Kasumi-1 (cell line): ENCODE measurements at regions not wholly inside any gene's neighbourhood (a gene's known extent, or its start where the extent isn't known, plus 50 kb on each side); places are given as distances from the start of the nearest gene placed in this dataset.
A peak's percentile ranks its signal among the peaks of the same experiment; 100 is the strongest.
"Not testable (repeated sequence)": the region's sequence is repeated elsewhere in the genome, so short reads cannot be mapped to it uniquely, and the experiment has no call there.

Source experiments
- DNase-seq, 2 experiments: peaks; one replicate each; lab custom pipeline; 2025; lab: John Stamatoyannopoulos, UW

GRCh38 chr13:89352384-89352783, 1681.2 kb downstream of the SLITRK5 start:
- no peak for DNase-seq

DNA sequence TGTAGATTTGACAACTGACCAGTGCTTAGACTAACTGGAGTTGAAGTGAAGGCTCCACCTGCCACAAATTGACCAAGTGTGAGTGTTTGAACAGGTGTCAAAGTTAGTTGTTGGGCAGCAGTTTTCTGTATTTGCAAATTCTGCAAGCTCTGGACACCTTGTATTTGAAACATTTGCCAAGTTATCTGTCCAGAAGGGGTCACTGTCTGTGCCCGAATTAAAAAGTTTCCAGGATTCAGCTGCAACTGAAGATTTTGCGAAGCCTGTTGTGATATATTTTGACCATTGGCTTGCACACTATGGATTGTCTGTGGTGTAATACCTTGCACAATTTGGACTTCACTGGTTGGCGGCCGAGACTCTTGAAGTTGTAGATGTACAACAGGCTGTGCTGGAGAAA, 1690.7 kb downstream of the SLITRK5 start:
- no peak for DNase-seq

DNA sequence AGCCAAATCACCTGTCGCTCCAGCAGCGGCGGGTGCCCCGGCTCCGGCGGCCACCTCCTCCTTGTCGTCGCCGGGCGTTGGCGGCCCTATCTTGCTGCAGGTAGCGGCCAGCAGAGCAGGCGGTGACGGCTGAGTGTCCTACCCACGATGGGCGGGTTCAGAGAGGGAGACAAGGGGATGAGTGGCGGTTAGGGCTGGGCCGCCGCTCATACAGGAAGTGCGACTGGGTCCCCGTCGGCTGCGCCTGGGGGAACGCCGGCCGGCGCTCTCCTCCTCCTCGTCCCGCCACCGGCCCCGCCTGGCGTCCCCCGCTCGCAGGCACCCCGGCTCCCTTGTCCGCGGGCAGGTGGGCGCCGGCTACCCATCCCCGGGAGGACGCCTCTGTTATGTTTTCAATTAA, 1692.0 kb downstream of the SLITRK5 start:
- no peak for DNase-seq

GRCh38 chr13:89372193-89372592, 1701.0 kb downstream of the SLITRK5 start:
- no peak for DNase-seq

DNA sequence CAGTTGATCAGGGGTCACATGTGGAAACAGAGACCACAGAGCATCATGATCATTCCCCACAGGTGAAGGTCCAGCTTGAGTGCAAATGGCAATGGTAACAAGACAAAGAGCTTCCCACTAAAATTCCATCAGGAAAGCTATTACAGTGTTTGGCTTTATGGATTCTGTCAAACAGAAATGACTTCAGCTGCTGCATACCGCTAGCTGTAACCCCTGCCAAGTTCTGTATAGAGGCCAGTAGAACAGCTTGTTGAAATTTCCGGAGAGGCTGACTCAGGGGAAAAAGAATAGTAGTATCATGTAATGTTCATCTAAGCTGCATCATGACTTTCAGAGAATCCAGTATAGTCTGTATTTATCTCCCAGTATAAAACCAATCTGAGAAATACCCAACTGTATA, 1704.7 kb downstream of the SLITRK5 start:
- no peak for DNase-seq

GRCh38 chr13:89380101-89380500, 1708.9 kb downstream of the SLITRK5 start:
- DNase-seq = no peak

GRCh38 chr13:89382981-89383380, 1711.8 kb downstream of the SLITRK5 start:
- DNase-seq = no peak

DNA sequence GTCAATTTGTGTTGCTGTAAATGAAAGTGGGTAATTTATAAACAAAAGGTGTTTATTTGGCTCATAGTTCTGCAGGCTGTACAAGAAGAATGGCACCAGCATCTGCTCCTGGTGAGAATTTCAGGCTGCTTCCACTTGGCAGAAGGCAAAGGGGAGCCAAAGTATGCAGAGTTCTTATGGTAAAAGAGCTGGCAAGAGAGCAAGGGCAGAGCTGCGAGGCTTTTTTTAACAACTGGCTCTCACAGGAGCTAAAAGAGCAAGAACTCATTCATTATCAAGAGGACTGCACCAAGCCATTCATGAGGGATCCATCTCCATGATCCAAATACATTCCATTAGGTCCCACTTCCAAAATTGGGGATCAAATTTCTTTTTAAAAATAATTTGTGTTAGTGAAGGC, 1712.7 kb downstream of the SLITRK5 start:
- DNase-seq = no peak

- DNase-seq = no peak
Measured at GRCh38 chr13:89393758-89394304, 1722.7 kb downstream of the SLITRK5 start.

DNA sequence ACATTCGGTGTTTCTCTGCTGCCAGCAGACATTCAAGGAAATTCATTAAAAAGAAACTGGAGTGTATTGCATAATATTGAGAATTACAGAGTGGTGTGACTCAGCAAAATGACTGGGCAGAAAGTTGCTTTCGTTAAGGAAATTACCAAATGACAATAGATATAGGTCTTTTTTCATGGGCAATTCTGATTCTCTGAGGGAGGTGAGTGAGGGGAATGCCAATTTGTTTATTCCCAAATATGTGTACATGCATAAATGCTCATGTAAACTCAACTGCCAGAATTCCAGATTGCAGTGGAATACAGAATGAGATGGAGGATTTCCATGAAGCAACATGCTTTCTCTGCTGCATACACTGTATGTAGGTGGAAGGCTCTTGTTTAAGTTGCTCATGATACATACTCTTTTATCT, 1730.1 kb downstream of the SLITRK5 start:
- peak; percentile 8 to 31 for DNase-seq

- DNase-seq = no peak
Measured at GRCh38 chr13:89402211-89402610, 1731.0 kb downstream of the SLITRK5 start.

GRCh38 chr13:89406096-89406495, 1734.9 kb downstream of the SLITRK5 start:
- not testable (repeated sequence) for DNase-seq

DNA sequence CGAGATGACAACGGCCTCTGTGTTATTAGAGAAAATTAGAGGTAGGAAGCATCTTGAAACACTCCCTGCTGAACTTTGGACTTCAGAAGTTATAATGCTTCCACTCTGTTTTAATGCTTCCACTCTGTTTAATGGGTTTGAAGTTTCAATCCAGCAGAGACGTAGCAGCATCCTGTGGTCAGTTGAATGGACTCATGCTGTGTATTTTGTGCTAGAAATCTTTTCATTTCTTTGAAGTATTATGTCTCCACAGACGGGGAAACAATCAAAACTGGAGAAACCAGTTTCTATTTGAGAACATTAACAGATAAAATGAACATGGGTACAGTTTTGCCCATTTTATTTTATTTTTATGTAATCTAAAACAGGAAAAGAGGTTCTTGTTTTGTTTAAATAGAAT, 1736.2 kb downstream of the SLITRK5 start:
- DNase-seq = no peak

DNA sequence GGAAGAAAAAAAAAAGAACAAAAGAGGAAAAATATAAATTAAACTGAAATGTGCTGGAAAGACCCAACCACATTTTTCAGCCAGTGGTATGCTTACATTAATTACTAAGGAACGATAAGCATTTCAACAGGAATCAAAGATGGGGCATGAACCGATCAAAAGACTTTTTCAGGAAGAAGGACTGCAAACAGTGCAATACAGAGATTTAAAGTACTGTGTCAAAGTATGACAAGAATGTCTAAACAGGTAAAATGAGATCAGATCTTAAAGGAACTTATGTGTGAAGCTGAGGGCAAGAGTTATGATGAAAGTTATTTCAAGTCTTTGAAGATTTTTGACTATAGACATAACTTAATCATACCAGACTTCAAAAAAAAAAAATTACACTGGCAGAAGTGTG, 1761.8 kb downstream of the SLITRK5 start:
- no peak for DNase-seq

GRCh38 chr13:89434624-89435023, 1763.5 kb downstream of the SLITRK5 start:
- DNase-seq = not testable (repeated sequence)

DNA sequence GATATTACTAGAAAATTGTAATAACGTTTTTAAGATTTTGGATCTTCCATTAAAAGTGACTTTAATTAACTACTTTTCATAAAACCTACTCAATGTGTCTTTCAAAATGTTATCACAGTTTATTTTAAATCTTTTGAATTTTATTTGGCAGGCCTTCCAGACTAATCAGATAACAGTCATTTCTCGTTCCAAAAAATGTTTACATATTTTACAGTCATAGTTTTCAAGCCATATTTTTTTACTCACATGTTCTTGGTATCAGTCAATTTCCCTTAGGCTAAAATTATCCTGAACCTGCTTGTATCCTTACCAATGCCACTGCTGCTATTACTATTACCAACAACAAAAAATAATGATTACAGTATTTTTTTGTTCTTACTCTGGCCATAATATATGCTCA, 1783.5 kb downstream of the SLITRK5 start:
- no peak for DNase-seq

DNA sequence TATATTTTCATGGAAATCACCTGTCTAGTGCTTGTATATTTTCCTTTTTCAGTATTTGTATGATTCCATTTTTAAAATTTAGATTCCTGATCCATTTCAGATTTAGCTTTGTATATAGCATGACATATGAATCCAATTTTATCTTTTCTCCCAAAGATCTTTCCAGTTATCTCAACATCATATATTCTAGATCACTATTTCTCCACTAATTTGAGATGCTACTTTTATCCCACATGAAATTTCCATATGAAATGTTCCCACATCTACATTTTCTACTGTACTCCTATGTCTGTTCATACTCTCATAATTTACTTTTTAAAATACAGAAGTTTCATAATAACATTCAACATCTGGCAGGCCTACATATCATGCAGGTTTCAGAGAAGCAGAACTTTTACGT, 1784.1 kb downstream of the SLITRK5 start:
- DNase-seq = no peak

DNA sequence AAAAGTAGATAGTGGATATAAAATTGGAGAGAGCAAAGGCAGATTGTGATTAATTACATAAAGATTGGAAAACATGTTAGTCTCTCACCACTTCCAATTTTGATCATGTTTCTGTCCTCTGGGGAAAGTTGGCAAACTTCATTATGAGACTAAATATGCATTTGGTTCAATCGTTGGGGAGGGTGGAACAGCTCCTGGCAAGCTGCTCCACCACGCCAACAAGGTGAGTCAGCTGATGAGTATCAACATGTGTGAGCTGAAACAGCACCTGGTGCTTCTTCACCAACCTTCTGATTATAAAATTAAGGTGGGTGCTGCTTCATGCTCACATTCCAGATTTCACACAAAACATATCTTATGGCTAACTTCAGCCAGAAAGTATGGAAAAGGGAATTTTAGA, 1784.6 kb downstream of the SLITRK5 start:
- no peak for DNase-seq

GRCh38 chr13:89457977-89458376, 1786.8 kb downstream of the SLITRK5 start:
- no peak for DNase-seq

GRCh38 chr13:89458456-89458855, 1787.3 kb downstream of the SLITRK5 start:
- DNase-seq = no peak

DNA sequence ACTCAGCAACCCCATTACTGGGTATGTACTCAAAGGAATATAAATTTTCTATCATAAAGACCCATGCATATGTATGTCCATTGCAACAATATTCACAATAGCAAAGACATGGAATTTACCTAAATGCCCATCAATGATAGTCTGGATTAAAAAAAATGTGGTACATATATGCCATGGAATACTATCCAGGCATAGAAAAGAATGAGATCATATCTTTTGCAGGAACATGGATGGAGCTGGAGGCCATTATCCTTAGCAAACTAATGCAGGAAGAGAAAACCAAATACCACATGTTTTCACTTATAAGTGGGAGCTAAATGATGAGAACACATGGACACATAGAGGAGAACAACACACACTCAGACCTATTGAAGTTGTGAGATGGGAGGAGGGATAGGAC, 1789.7 kb downstream of the SLITRK5 start:
- not testable (repeated sequence) for DNase-seq

DNA sequence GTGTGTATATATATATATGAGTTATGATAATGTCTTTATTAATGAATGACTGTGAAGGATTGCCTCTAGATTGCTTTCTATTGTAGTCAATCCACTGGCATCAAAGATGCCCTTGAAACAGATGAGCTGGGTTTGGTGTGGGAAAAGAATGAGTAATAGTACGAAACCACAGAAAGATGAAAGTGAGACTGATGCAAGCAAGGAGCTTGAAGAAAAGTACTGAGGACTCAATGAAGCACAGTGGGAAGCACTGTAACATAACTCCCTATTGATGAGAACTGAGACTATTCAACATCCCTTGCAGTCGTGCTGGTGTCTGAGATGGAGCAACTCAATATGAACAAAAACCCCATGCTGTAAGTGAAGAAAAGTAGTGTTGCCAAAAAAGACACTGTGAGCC, 1794.2 kb downstream of the SLITRK5 start:
- no peak for DNase-seq

DNA sequence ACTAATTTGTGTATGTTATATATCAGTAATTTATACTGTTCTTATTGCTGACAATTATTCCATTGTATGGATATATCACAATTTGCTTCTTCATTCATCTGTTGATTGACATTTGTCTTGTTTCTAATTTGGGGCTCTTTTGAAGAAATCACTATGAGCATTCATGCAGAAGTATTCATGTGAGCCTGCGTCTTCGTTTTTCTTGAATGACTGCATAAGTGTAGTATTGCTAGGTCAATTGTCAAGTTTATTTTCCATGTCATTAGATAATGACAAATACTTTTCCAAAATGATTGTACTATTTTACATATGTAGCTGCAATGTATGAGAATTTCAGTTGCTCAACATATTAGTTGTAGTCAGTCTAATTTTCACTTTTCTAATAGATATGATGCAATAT, 1796.9 kb downstream of the SLITRK5 start:
- DNase-seq = no peak

DNA sequence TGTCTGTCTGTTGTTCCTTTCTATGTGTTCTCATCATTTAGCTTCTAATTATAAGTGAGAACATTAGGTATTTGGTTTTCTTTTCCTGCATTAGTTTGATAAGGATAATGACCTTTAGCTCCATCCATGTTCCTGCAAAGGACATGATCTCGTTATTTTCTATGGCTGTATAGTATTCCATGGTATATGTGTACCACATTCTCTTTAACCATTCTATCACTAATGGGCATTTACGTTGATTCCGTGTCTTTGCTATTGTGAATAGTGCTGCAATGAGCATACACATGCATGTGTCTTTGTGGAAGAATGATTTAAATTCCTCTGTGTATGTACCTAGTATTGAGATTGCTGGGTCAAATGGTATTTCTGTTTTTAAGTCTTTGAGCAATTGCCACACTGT, 1799.7 kb downstream of the SLITRK5 start:
- no peak for DNase-seq

- DNase-seq = no peak
Measured at GRCh38 chr13:89474432-89474831, 1803.3 kb downstream of the SLITRK5 start.
